ENCODE measurements at regions not wholly inside any gene's neighbourhood (a gene's known extent, or its start where the extent isn't known, plus 50 kb on each side); places are given as distances from the start of the nearest gene placed in this dataset.

DNA sequence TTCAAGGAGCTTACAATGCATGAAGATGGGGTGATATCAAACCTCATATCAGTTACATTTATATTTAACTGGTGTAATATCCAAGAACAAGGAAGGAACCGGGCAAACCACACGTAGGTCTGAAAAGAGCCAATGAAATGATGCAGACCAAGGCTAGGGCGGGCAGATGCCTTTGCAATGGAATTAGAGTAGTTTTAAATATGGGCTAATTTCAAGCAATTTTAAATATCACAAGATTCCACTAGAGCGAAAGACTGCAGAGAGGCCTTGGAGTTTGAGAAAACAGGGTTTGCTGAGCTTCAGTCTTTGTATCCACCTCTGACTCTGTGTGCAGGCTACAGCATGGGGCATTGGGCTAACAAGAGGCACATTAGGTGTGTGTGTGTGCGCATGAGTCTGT is 53.9 kb upstream of the ZNF536 start:
- H3K4me3 ChIP-seq (ENCODE audit: low read depth, low read length) = no peak overlapping the region
- TF ChIP-seq, protein P1, sequence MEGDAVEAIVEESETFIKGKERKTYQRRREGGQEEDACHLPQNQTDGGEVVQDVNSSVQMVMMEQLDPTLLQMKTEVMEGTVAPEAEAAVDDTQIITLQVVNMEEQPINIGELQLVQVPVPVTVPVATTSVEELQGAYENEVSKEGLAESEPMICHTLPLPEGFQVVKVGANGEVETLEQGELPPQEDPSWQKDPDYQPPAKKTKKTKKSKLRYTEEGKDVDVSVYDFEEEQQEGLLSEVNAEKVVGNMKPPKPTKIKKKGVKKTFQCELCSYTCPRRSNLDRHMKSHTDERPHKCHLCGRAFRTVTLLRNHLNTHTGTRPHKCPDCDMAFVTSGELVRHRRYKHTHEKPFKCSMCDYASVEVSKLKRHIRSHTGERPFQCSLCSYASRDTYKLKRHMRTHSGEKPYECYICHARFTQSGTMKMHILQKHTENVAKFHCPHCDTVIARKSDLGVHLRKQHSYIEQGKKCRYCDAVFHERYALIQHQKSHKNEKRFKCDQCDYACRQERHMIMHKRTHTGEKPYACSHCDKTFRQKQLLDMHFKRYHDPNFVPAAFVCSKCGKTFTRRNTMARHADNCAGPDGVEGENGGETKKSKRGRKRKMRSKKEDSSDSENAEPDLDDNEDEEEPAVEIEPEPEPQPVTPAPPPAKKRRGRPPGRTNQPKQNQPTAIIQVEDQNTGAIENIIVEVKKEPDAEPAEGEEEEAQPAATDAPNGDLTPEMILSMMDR (IDR thresholded peaks at IDR 0.05; ENCODE audit: low read depth, low read length) = no peak
- no peaks in the 10 kb centered on the region for H3K9me3 ChIP-seq
- H3K27me3 ChIP-seq = no peaks in the 10 kb centered on the region
- no peaks in the 10 kb centered on the region for H3K36me3 ChIP-seq
- H3K4me1 ChIP-seq = no peaks in the 10 kb centered on the region
- no peak for DNase-seq

DNA sequence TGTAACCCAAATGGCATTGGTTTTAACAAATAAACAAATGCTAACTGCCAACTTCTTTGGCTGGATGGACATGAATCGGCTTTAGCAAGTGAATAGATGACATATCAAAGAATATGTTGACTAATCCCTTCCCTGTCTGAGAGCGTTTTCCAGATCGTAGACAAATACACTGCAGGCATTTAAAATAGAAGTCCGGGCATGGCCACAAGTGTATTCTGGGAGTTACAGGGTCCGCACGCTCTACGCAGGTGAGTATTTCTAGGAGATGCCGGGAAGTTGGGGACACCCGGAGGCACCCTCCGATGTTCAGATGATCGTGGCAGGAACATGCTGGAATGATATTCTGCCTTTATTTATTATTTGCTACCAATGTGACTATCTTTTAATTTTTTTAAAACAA is 53.2 kb upstream of the ZNF536 start:
- H3K27me3 ChIP-seq = no peaks in the 10 kb centered on the region
- no peaks in the 10 kb centered on the region for H3K4me1 ChIP-seq
- no peak for DNase-seq
- H3K9me3 ChIP-seq = no peaks in the 10 kb centered on the region
- no peaks in the 10 kb centered on the region for H3K36me3 ChIP-seq
- no peak overlapping the region for H3K4me3 ChIP-seq (ENCODE audit: low read depth, low read length)
- TF ChIP-seq, protein P1 (IDR thresholded peaks at IDR 0.05; ENCODE audit: low read depth, low read length) = no peak

DNA sequence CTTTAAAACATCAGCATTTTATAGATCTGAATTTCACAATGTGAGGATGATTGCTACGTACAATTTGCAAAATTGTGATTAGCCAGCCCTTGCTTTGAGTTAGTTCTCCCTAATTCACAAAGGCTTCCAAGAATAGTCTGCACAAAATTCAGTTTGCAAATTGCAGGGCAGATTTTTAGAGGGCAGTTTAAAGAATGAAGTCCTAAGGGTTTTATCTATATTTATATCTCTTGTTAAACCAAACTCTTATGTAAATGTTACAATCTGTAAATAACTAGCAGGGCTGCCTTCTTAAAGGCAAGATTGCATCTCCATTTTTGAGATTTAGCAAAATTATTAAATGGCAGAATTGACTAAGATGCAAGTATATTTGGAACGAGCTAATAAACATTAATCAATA is 52.8 kb upstream of the ZNF536 start:
- TF ChIP-seq, protein P1 (IDR thresholded peaks at IDR 0.05; ENCODE audit: low read depth, low read length) = no peak
- Histone ChIP-seq H3K36me3 (no peaks in the 10 kb centered on the region), H3K4me1 (no peaks in the 10 kb centered on the region), H3K4me3 (ENCODE audit: low read depth, low read length) (no peak overlapping the region), H3K9me3 (no peaks in the 10 kb centered on the region), H3K27me3 (no peaks in the 10 kb centered on the region)
- DNase-seq = no peak

DNA sequence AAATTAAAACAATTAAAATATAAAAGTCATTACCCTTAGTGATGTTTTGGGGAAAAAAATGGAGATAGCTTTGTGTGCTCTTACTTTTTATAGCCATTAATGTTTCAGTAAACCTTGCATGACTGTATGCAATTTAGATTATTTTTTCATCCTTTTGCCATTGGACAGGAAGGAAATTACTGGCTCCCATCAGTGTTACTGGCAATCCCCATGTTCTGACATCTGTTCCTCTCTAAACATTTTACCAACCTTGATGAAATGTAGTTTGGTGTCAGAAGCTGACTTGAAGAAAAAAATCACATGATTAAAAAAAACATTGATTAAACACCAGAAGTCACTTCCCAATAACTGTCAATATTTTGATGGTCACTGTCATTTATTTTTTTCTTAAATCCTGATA is 52.3 kb upstream of the ZNF536 start:
- Histone ChIP-seq H3K36me3 (no peaks in the 10 kb centered on the region), H3K4me3 (ENCODE audit: low read depth, low read length) (no peak overlapping the region), H3K9me3 (no peaks in the 10 kb centered on the region), H3K4me1 (no peaks in the 10 kb centered on the region), H3K27me3 (no peaks in the 10 kb centered on the region)
- TF ChIP-seq, protein P1 (IDR thresholded peaks at IDR 0.05; ENCODE audit: low read depth, low read length) = no peak
- no peak for DNase-seq

DNA sequence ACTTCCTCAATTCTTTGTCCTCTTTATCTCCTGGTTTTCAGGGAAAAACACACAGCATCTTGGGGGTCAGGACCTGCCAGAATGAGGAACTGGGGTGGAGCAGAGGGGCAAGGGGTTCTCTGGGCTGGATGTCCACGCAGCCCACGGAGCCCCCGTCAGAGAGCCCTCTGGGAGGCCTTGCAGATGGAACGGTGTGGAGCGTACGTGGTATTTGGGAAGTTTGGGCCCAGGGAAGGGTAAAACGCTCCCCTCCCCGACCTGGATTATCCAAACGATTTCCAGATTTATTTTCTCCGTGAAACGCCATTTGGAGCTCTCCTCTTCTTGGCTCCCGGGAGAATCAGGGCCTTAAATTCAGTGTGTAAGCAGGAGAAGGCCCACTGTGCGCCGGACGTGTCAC is 51.7 kb upstream of the ZNF536 start:
- DNase-seq = no peak
- TF ChIP-seq, protein P1 (IDR thresholded peaks at IDR 0.05; ENCODE audit: low read depth, low read length) = no peak
- Histone ChIP-seq H3K9me3 (no peaks in the 10 kb centered on the region), H3K4me3 (ENCODE audit: low read depth, low read length) (no peak overlapping the region), H3K36me3 (no peaks in the 10 kb centered on the region), H3K4me1 (no peaks in the 10 kb centered on the region), H3K27me3 (no peaks in the 10 kb centered on the region)

DNA sequence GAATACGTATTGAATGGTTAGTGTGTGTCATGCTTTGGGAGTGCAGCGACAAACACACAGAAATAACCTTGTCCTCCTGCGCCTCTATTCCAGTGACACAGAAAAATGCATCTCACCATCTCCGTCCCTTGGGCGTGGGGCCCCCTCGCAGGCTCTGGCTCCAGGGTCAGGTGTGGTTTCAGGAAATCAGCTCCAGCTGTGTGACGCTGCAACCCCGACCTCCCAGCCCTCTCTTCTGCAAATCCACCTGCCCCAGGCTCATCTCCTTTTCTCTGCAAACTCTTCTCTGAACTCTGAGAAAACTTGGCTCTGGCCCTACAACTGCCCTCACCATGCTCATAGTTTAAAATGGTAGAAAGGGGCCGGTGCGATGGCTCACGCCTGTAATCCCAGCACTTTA is 51.3 kb upstream of the ZNF536 start:
- no peak for DNase-seq
- TF ChIP-seq, protein P1 (IDR thresholded peaks at IDR 0.05; ENCODE audit: low read depth, low read length) = no peak
- Histone ChIP-seq H3K9me3 (no peaks in the 10 kb centered on the region), H3K27me3 (no peaks in the 10 kb centered on the region), H3K4me3 (ENCODE audit: low read depth, low read length) (no peak overlapping the region), H3K36me3 (no peaks in the 10 kb centered on the region), H3K4me1 (no peaks in the 10 kb centered on the region)

Measured in BE2C (cell line).